ENCODE measurements at regions not wholly inside any gene's neighbourhood (a gene's known extent, or its start where the extent isn't known, plus 50 kb on each side); places are given as distances from the start of the nearest gene placed in this dataset.

GRCh38 chr9:12231832-12232231 lies 461.4 kb upstream of the TYRP1 start:
- DNase-seq (no peak), ATAC-seq (no peak)
- Histone ChIP-seq H3K4me1 (no peaks in the 10 kb centered on the region), H3K36me3 (no peaks in the 10 kb centered on the region), H3K27me3 (no peaks in the 10 kb centered on the region), H3K9me3 (peaks cover 0 to 11% of the 10 kb centered on the region in 2 donors), H3K4me3 (no peak overlapping the region), H3K27ac (no peak overlapping the region)
- TF ChIP-seq, protein P1, sequence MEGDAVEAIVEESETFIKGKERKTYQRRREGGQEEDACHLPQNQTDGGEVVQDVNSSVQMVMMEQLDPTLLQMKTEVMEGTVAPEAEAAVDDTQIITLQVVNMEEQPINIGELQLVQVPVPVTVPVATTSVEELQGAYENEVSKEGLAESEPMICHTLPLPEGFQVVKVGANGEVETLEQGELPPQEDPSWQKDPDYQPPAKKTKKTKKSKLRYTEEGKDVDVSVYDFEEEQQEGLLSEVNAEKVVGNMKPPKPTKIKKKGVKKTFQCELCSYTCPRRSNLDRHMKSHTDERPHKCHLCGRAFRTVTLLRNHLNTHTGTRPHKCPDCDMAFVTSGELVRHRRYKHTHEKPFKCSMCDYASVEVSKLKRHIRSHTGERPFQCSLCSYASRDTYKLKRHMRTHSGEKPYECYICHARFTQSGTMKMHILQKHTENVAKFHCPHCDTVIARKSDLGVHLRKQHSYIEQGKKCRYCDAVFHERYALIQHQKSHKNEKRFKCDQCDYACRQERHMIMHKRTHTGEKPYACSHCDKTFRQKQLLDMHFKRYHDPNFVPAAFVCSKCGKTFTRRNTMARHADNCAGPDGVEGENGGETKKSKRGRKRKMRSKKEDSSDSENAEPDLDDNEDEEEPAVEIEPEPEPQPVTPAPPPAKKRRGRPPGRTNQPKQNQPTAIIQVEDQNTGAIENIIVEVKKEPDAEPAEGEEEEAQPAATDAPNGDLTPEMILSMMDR (IDR thresholded peaks at IDR 0.05): no peak
- intact Hi-C loops (cut with DNase I): no loop called here

DNA sequence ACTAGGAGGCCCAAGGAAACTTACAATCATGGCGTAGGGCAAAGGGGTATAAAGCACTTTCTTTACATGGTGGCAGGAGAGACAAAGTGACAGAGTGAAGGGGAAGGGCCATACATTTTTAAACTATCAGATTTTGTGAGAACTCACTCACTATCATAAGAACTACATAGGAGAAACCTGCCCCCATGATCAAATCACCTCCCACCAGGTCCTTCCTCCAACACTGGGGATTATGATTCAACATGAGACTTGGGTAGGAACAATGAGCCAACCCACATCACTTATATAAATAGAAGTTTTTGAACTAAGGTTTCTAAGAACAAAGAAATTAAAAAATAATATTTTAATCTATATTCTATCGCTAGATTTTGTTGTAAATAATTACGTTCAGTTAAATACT lies 460.3 kb upstream of the TYRP1 start:
- intact Hi-C loops (cut with DNase I): no loop called here
- H3K27ac ChIP-seq: no peak overlapping the region
- H3K4me1 ChIP-seq: no peaks in the 10 kb centered on the region
- H3K4me3 ChIP-seq: no peak overlapping the region
- H3K27me3 ChIP-seq: no peaks in the 10 kb centered on the region
- DNase-seq (no peak), ATAC-seq (no peak)
- H3K9me3 ChIP-seq: peaks cover 0 to 11% of the 10 kb centered on the region in 2 donors
- no peaks in the 10 kb centered on the region for H3K36me3 ChIP-seq
- TF ChIP-seq, protein P1 (IDR thresholded peaks at IDR 0.05): no peak

DNA sequence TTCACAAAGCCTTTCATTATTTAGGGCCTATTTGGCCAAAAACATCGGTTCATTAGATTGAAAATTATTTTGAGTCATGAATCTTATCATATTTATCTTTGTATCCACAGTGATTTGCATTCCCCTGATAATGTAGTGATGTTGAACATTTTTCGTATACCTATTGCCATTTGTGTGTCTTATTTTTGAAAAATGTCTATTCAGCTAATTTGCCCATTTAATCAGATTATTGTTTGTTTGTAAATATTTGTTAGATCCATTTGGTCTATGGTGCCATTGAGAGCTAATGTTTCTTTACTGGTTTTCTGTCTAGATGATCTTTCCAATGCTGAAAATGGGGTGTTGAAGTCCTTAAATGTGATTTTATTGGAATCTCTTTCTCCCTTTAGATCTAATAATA lies 439.2 kb upstream of the TYRP1 start:
- TF ChIP-seq, protein P1 (IDR thresholded peaks at IDR 0.05): no peak
- Histone ChIP-seq H3K27ac (no peak overlapping the region), H3K4me1 (no peaks in the 10 kb centered on the region), H3K9me3 (peaks cover 0 to 20% of the 10 kb centered on the region in 2 donors), H3K4me3 (no peak overlapping the region), H3K27me3 (no peaks in the 10 kb centered on the region), H3K36me3 (no peaks in the 10 kb centered on the region)
- intact Hi-C loops (cut with DNase I): no loop called here
- no peak for DNase-seq
- no peak for ATAC-seq

DNA sequence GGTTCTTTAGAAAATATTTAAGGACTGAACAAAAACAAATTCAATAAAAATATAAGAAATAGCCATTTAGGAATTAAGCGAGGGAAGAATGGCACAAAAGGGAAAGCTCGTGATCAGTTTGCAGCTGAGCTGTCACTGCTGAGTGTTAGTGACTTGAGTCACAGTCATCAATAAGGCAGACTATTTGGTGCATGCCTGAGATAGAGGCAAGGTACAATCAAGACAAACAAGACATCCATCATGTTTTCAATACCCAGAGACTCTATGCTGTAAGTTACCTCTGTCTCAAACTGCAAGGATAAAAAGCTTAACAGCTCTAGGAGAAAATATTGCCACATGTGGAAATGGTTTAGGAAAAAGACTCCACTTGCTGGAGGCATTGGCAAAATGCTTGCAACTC lies 426.4 kb upstream of the TYRP1 start:
- H3K4me1 ChIP-seq: no peaks in the 10 kb centered on the region
- intact Hi-C loops (cut with DNase I): no loop called here
- no peaks in the 10 kb centered on the region for H3K9me3 ChIP-seq
- no peaks in the 10 kb centered on the region for H3K36me3 ChIP-seq
- DNase-seq (no peak), ATAC-seq (no peak)
- H3K4me3 ChIP-seq: no peak overlapping the region
- H3K27ac ChIP-seq: no peak overlapping the region
- TF ChIP-seq, protein P1 (IDR thresholded peaks at IDR 0.05): no peak
- no peaks in the 10 kb centered on the region for H3K27me3 ChIP-seq

DNA sequence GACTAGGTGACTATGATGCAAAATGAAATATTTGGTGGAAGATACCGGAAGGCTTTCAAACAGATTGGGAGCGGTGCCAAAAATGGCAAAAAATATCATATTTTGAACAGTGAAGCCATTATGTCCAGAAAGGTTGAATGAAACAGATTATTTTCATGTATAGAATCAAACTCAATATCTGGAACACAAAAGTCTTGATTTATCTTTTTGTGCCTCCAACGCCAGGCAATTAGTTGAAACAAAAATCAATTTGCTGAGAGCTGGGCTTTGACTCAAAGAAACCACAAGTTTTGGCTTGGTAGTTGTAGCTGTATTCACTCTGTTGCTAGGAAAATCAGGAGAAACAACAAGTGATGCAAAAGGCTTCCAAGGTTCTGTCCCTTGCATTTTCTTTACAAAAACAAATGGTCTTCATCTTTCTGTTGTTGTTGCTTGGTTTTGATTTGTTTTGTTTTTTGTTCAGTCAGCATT lies 421.7 kb upstream of the TYRP1 start:
- no peaks in the 10 kb centered on the region for H3K4me1 ChIP-seq
- DNase-seq (peak in 1 of 4 donors; percentile 31), ATAC-seq (no peak)
- H3K27me3 ChIP-seq: no peaks in the 10 kb centered on the region
- H3K4me3 ChIP-seq: no peak overlapping the region
- H3K36me3 ChIP-seq: no peaks in the 10 kb centered on the region
- no peak overlapping the region for H3K27ac ChIP-seq
- no peaks in the 10 kb centered on the region for H3K9me3 ChIP-seq
- TF ChIP-seq, protein P1 (IDR thresholded peaks at IDR 0.05): no peak
- intact Hi-C loops (cut with DNase I): no loop called here

Data from left lung (tissue), 4 donors.